GM21381 (cell line): ENCODE measurements at regions not wholly inside any gene's neighbourhood (a gene's known extent, or its start where the extent isn't known, plus 50 kb on each side); places are given as distances from the start of the nearest gene placed in this dataset.
"Not testable (repeated sequence)": the region's sequence is repeated elsewhere in the genome, so short reads cannot be mapped to it uniquely, and the experiment has no call there.

Experiments used
- ATAC-seq: cut with Tn5 transposase; IDR thresholded peaks from one replicate; pipeline ENCODE4 v1.9.1; 2021; ENCODE audit warnings: mild to moderate bottlenecking, moderate library complexity; ENCODE audit not compliant: unreplicated experiment

DNA sequence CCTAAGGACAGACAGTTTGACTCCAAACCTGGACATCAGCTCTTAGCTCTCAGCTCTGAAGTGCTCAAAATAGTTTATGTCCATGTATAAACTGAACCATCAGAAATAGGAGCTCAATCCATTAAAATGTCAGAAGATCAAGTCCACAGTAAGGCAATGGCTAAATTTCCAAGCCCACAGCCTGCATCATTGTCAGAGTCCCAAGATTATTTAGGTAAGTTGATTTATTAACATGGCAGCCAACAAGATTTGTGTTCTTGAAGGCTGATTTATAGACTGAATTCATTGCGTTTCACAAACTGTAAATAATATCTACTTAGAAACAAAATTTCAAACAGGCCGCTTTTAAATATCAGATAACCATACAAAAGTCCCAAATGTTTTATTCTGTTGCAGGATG lies 286.5 kb upstream of the ADGRL3 start:
- ATAC-seq, result no peak

DNA sequence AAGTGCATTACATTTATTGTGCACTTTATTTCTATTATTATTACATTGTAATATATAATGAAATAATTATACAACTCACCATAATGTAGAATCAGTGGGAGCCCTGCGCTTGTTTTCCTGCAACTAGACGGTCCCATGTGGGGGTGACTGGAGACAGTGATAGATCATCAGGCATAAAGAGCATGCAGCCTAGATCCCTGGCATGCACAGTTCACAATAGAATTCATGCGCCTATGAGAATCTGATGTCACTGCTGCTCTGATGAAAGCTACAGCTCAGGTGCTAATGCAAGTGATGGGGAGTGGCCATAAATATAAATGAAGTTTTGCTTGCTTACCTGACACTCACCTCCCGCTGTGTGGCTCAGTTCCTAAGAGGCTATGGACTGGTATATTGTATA lies 278.4 kb upstream of the ADGRL3 start:
- not testable (repeated sequence) for ATAC-seq

DNA sequence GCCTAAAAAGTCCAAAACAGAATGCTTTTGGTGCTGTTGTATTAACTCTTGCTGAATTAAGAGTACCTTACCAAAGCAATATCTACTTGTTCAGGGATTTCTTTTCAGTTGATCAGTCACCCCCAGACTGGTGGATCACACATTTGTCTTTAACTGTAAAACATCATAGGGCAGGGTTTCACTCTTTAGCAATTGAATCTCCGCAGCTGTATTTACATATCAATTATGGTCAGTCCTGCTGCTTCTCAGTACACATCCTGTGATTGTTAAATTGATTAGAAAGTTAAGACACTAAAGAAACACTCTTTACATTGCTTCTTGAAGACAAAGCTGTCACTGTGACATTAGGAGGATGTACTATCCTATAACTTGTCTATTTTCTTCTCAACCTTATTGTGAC lies 277.1 kb upstream of the ADGRL3 start:
- no peak for ATAC-seq

DNA sequence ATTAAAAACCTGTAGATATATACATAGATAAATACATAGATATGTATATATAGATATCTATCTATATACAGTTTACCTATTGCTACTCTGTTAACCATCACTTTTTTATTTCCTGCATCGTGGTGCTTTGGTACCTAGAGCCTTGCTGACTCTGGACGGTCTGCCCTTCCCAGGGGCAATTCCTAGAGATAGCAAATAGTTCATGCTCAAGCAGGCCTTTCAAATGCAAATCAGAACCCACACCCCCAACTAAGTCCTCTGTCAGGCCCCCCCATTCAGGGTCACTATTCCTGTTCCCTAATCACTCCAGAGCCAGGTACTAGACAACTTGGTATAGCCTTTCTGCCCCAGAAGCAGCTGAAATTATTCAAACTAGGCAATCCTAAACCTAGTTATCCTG lies 273.5 kb upstream of the ADGRL3 start:
- ATAC-seq, result no peak

DNA sequence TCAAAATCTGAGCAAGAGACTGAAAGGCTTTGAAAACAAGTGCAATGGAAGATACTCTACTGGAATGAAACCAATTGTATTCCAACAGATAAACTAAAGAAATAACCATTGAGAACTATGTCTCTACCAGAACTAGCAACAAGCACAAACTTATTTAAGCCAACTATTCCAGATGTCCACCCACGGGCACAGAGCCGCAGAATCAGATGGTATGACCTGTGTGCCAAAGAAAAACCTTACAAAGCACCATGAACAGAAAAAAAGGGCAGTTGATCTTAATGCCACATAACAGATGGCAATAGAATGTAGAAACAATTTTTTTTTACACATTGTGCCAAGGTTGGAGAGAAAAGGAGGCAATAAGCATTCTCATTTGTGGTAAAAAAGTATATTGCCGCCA lies 269.3 kb upstream of the ADGRL3 start:
- ATAC-seq, result no peak

DNA sequence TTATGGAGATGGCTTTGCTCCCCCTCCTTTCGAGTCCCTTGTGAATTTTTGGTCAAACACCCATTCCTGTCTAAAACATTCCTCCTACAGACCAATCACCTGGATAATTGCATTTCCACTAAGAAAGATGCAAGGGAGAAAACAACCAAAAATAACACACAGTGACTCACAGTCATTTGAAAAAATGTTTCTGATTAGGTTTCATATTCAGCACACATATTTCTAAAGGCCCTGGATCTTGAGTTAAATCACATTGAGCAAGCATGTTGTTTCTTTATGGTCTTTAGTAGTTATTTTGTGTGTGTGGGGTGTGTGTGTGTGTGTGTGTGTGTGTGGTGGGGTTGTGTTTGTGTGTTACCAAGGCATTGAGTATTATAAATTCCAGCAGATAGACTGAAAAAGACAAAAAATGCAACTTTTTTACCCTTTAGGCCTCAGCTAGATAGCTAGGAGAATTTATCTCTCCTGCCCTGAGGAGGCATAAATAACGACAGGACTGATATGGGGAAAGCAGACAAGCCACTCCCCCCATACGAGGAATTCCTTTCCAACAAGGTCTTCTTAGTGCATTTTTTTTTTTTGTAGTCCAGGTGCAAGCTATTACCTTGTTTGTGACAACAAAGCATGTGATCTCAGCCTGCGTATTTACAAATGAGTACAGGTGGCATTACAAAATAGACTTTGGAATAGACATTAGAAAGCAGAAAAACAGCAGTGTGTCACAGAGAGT lies 265.4 kb upstream of the ADGRL3 start:
- no peak for ATAC-seq

DNA sequence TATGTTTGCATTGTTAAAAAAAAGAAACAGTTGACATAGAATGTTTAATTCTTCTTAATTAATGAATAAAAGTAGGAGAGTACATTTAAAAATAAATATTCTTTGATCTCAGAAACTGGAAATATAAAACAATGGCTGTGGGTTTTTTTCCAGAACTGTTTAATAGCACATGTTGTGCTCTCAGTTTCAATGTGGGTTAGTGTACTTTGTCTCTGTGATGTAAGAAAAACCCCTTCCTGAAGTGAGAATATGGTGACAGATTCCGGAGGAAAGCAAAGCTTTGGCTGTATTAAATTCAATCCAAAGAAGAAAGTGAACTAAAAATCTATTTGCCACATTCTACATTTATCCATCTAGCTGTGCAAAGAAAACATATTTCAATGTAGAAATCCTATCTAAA lies 261.9 kb upstream of the ADGRL3 start:
- no peak for ATAC-seq

DNA sequence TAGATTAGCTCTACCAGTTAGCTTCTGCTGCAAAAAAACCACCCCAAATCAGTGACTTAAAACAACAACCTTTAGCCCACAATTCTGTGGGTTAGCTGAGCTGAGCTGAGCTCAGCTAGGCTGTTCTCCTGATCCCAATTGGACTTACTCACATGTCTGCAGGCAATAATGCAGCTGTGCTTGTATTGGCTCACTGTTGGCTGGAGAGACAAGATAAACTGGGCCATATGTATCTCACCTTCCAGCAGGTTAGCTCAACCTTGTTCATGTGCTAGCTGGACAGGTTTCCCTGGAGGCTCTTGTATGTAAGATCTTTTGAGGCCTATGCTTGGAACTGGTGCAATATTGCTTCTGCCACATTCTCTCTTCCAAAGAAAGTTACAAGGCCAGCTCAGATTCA lies 261.5 kb upstream of the ADGRL3 start:
- ATAC-seq, result no peak

DNA sequence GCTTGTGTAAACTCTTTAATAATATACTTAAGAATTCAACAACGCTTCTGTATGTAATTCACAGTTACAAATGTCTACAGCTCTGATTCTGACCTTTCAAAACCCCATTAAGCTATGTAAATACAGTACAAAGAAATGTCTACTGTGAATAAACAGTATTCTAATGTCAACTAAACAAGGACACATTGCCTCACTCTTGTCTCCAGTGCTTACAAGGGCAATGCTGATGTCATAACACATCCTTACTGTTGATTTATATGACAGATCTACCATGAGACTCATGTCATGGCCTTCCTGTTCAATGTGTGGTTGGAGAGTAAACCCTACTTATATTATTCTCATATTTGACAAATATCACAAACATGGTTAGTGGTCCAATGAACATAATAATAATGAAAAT lies 256.1 kb upstream of the ADGRL3 start:
- no peak for ATAC-seq

DNA sequence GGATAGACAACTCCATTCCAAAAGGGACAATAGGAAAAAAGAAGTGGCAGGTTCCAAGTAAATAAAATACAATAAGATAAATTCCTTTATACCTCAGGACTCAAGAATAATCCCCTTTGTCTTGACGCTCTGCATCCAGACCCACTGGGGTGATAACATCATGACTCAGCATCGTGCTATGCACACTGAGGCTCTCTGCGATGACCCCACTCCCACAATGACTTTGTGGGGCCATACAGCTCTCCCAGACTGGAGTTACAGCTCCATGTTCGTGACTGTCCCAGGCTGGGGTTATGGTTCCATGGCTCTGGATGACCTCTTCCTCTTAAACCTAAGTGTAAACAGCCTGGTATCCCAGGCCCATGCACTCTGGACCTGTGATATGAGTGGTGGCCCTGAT lies 254.5 kb upstream of the ADGRL3 start:
- ATAC-seq, result no peak

DNA sequence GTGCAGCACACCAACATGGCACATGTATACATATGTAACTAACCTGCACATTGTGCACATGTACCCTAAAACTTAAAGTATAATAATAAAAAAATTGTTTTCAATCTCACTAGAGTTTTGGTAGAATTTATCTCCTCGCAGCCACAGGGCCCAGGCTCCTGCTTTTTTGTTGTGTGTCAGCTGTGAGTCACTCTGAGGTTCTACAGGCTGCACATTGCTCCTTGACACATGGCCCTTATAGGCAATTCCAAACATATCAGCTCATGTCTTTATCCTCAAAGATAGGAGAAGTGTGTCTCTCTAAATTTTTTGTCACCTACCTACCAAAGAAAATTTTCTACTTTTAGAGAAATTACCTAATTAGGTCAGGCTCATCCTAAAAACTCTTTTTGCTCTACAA lies 252.1 kb upstream of the ADGRL3 start:
- ATAC-seq, result no peak

DNA sequence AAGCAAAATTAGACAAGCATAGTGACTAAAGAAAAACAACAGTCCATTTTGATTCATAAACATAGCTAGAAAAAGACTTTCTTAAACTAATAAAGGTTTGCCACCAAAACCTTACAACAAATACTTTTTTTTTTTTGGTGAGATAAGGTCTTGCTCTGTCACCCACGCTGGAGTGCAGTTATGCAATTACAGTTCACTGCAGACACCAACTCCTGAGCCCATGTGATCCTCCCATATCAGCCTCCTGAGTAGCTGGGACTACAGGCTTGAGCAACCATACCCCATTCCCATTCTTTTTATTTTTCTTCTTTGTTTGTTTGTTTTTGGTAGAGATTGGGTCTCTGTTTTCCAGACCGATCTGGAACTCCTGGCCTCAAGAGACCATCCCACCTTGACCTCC lies 247.2 kb upstream of the ADGRL3 start:
- no peak for ATAC-seq

DNA sequence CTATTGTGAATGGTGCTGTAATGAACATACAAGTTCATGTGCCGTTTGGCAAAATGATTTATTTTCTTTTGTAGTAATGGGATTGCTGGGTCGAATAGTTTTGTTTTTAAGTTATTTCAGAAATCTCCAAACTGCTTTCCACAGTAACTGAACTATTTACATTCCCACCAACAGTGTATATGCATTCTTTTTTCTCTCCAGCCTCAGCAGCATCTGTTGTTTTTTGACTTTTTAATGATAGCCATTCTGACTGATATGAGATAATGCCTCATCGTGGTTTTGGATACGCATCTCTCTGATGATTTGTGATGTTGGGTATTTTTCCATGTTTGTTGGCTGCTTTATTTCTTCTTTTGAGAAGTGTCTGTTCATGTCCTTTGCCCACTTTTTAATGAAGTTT lies 246.3 kb upstream of the ADGRL3 start:
- no peak for ATAC-seq

DNA sequence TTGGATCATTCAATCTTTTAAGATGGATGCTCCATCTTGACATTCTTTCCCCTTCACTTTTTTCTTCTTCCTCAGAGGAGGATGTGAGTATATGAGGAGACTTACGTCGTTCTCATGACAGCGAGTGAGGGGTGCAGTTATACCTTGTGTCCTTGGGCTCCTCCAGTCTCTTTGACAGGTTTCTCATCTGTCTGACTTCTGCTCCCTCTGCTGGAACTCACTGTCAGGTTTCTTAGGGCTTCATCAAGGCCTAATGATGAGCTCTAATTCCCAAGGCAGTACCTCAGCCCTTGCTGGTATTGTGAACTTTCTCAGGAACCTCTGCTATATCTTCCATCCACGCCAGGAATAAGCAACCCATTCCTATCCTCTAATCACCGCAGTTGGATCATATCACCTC lies 237.8 kb upstream of the ADGRL3 start:
- ATAC-seq, result no peak

DNA sequence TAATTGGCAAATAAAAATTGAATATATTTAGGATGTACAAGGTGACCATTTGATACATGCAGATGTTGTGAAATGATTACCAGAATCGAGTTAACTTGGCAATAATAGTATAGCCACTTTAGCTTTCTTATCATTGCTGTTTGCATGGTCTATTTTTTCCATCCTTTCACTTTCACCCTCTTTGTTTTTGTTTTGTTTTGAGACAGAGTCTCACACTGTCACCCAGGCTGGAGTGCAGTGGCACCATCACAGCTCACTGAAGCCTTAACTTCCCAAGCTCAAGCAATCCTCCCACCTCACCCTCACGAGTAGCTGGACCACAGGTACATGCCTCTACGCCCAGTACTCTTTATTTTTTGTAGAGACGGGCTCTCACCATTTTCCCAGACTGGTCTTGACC lies 218.6 kb upstream of the ADGRL3 start:
- ATAC-seq, result no peak

DNA sequence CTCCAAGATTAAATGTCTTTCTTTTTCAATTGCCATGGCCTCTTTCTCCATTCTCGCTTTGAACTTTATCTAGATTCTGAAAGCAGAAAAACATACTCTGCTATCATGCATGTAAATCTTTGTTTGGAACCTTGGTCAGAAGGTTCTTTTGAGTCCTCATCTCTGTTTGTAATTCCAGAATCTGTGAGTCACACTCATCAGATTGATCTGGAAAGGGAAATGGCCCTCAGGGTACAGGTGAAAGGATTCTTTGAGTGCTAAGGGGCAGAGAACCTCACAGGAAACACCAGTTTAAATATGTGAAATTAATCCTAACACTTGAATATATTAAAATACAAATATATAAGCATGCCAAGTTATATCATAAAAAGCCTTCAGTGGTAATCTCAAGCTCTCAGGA lies 211.0 kb upstream of the ADGRL3 start:
- ATAC-seq, result no peak

DNA sequence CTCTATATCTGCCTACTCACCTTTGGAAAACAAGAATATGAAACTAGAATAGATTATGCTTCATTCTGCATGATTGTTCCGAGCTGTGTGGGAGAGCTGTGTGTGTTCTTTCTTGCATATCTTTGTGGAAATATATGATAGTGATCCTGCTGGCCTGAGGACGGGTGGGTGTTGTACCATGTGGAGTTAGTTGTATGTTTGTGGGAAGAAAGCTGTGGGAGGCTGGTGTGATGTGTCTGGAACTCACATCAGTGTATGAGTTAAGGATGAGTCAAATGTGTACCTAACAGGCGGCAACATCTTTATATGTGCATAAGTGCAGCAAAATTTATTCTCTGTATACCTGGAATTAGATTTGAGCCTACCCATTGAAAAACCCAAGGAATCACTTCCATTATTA lies 208.1 kb upstream of the ADGRL3 start:
- no peak for ATAC-seq

DNA sequence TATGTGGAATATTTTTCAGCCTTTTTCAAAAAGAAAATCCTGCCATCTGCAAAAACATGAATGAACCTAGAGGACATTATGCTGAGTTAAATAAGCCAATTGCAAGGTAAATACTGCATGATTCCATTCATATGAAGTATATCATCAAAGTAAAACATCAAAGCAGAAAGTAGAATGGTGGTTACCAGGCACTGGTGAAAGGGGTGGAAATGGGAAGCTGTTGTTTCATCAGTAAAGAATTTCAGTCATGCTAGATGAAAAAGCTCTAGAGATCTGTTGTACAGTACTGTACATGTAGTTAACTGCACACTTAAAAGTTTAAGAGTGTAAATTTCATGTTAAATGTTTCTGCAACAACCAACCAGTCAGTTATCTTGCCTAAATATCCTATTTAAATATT lies 196.8 kb upstream of the ADGRL3 start:
- no peak for ATAC-seq

DNA sequence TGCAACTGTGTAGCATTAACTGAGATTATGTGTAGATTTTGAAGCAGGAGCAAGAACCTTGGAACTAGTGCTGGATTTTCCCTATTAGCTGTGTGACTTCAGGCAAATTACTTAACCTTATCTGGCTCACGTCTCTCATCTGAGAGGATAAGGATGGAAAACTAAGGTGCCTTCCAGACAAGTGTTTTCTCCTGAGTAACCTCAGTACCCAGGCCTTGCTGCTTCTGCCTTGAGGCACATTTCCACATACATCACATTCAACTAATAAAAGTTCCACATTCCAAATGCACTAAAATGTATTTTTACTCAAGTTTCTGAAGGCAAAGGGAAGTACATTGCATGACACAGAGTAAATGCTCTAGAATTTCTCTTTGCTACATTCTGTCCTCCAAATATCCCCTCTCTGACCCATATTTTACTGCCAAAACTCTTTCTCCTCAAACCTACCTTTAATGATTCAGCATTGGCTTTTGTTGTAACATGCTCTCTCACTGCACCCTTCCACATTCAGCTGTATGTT lies 195.4 kb upstream of the ADGRL3 start:
- ATAC-seq, result no peak

DNA sequence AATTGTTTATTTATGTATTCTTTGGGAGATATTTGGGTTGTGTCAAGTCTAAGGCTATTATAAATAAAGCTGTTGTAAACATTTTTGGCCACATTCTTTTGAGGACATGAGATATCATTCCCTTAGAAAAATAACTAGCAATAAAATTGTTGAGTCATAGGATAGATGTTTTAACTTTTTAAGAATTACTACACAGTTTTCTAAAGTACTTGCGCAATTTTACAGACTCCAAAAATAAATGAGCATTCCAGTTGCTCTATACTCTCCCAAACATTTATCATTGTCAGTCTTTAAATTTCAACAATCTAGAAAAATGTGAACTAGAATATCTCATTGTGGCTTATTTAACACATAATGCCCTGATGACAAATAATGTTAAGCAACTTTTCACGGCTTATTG lies 189.1 kb upstream of the ADGRL3 start:
- no peak for ATAC-seq

DNA sequence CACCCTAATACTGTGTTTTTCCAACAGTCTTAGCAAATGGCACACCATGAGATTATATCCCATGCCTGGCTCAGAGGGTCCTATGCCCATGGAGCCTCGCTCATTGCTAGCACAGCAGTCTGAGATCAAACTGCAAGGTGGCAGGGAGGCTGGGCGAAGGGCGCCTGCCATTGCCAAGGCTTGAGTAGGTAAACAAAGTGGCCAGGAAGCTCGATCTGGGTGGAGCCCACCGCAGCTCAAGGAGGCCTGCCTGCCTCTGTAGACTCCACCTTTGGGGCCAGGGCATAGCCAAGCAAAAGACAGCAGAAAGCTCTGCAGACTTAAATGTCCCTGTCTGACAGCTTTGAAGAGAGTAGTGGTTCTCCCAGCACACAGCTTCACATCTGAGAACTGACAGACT lies 188.2 kb upstream of the ADGRL3 start:
- not testable (repeated sequence) for ATAC-seq

DNA sequence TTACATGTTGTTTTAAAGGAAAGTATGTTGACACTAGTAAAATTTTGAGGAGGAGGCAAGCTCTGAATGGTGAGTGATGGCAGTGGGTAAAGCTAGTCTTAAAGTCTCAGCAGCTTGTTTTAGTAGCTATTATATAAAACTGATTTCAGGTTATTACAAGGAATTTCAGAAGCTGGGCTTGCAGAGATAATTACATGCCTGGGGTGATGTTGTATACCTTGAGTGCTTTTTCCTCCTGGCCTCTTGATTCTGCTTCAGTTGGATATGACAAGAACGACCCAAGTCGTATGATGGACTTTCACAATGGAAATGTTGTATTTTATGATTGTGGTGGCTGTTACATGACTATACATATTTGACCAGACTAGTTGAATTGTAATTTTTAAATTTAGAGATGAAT lies 175.5 kb upstream of the ADGRL3 start:
- no peak for ATAC-seq

DNA sequence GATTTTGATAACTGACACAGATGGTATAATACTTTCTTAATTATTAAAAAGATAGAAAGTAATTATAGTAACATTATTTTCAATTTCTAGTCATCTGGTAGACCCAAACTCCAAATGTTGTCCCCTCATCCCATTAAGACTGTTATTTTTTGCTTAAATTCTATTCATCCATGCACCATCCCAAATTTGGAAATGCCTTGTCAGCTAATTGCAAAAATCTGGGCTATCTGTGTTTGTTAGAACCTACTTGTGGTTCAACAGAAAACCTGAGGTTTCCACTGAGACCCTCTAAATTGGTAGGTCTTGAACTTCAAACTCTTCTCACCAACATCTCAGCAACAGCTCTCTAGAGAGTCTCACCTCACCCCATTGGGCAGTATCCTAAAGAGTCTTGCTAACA lies 172.2 kb upstream of the ADGRL3 start:
- ATAC-seq, result no peak
